ENCODE measurements at regions not wholly inside any gene's neighbourhood (a gene's known extent, or its start where the extent isn't known, plus 50 kb on each side); places are given as distances from the start of the nearest gene placed in this dataset.

- Mint-ChIP-seq H3K27ac (no peak overlapping the region), H3K27me3 (ENCODE audit: low read depth) (peaks cover 3% of the 10 kb centered on the region), H3K9me3 (peaks cover 9% of the 10 kb centered on the region), H3K4me3 (no peak overlapping the region), H3K36me3 (no peaks in the 10 kb centered on the region), H3K4me1 (peaks cover 7% of the 10 kb centered on the region)
- TF ChIP-seq CTCF (IDR thresholded peaks at IDR 0.05; ENCODE audit: unreplicated experiment): no peak
- no peak for DNase-seq (ENCODE audit: low spot score in 2 of 2, unreplicated experiment in 2 of 2)
Measured at GRCh38 chr18:73944715-73945114, 202.9 kb downstream of the FBXO15 start.

DNA sequence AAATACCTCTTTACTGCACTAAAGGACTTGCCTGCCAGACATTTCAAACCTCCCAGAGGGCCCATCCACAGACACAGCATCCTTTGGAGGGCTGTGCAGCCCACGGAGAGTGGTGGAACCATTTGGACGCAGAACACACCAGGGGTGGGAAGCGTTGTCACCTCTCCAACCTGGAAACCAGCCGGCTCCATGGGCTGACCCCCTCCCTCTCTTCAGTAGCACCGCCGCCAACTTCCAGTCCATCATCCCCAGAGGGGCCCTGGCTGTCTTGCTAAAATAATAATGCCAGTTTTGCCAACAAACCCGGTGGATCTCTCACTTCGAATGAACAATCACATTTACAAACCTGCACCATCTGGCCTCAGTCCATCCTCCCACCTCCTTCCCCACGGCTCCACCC lies 203.9 kb downstream of the FBXO15 start:
- no peak for TF ChIP-seq CTCF (IDR thresholded peaks at IDR 0.05; ENCODE audit: unreplicated experiment)
- Mint-ChIP-seq H3K36me3 (no peaks in the 10 kb centered on the region), H3K27ac (no peak overlapping the region), H3K4me3 (no peak overlapping the region), H3K27me3 (ENCODE audit: low read depth) (peaks cover 11% of the 10 kb centered on the region), H3K9me3 (peaks cover 5% of the 10 kb centered on the region), H3K4me1 (peaks cover 7% of the 10 kb centered on the region)
- DNase-seq (ENCODE audit: low spot score in 2 of 2, unreplicated experiment in 2 of 2): no peak

DNA sequence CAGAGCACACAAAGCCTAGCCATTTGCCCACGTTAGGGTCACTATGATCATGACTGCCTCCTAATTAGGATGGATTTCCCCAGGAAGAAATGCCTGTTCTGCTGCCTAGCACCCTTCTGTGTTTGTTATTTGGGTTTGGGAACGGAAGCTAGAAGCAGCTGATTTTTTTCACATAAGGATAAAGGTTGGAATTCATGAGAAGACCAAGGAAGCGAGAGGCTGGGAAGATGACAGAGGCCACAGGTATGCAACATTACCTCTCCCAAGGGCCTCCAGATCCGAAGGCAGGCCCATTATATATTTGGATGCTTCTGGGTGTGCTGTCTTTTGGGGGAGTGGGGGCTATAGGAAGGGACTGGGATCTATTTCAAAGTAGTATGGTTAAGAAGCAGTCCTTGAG lies 204.7 kb downstream of the FBXO15 start:
- peaks cover 11% of the 10 kb centered on the region for H3K27me3 Mint-ChIP-seq (ENCODE audit: low read depth)
- no peak overlapping the region for H3K27ac Mint-ChIP-seq
- peaks cover 5% of the 10 kb centered on the region for H3K9me3 Mint-ChIP-seq
- no peak overlapping the region for H3K4me3 Mint-ChIP-seq
- no peak for DNase-seq (ENCODE audit: low spot score in 2 of 2, unreplicated experiment in 2 of 2)
- no peaks in the 10 kb centered on the region for H3K36me3 Mint-ChIP-seq
- TF ChIP-seq CTCF (IDR thresholded peaks at IDR 0.05; ENCODE audit: unreplicated experiment): no peak
- peaks cover 3% of the 10 kb centered on the region for H3K4me1 Mint-ChIP-seq

- no peak overlapping the region for H3K4me3 Mint-ChIP-seq
- H3K36me3 Mint-ChIP-seq: no peaks in the 10 kb centered on the region
- peaks cover 5% of the 10 kb centered on the region for H3K9me3 Mint-ChIP-seq
- no peak overlapping the region for H3K27ac Mint-ChIP-seq
- H3K27me3 Mint-ChIP-seq (ENCODE audit: low read depth): peaks cover 19% of the 10 kb centered on the region
- peaks cover 2% of the 10 kb centered on the region for H3K4me1 Mint-ChIP-seq
- no peak for TF ChIP-seq CTCF (IDR thresholded peaks at IDR 0.05; ENCODE audit: unreplicated experiment)
- no peak for DNase-seq (ENCODE audit: low spot score in 2 of 2, unreplicated experiment in 2 of 2)
Measured at GRCh38 chr18:73942081-73942625, 205.5 kb downstream of the FBXO15 start.

DNA sequence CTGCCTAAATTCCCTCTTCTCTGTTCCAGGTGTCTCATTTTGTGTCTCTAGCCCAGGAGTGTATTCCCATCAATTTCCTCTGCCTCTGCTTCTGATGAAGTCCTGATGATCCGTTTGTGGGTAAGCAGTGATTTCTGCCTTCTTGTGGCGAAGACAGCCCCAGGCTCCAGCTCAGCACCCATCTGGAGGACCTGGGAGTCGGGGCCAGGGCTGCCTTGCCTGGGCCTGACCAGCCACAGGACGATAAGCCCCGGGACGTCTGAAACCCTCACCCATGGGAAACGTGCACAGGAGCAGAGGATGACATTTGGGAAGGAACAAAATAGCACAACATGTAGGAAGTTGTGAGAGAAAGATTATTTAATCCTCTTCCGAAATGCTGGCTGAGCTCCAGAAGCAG lies 206.9 kb downstream of the FBXO15 start:
- Mint-ChIP-seq H3K9me3 (peaks cover 4% of the 10 kb centered on the region), H3K4me3 (no peak overlapping the region), H3K27ac (no peak overlapping the region), H3K36me3 (no peaks in the 10 kb centered on the region), H3K4me1 (no peaks in the 10 kb centered on the region), H3K27me3 (ENCODE audit: low read depth) (peaks cover 19% of the 10 kb centered on the region)
- TF ChIP-seq CTCF (IDR thresholded peaks at IDR 0.05; ENCODE audit: unreplicated experiment): no peak
- DNase-seq (ENCODE audit: low spot score in 2 of 2, unreplicated experiment in 2 of 2): no peak

DNA sequence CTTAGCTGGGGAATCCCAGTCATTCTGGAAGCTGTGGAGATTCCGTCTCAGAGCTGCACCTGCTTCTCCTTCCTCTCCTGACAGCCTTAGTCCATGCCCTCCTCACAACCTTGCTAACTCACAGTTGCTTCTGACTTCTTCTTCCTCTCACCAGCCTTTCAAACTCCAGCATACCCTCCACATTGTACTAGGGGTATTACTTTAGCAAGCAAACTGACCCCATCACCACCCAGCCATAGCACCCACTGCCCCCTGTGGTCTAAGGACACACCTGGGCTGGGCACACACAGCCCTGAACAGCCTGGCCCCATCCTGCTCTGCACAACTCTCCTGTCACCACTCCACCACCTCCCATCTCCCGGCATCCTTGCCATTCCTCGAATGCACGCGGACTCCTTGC lies 208.2 kb downstream of the FBXO15 start:
- H3K27me3 Mint-ChIP-seq (ENCODE audit: low read depth): peaks cover 19% of the 10 kb centered on the region
- H3K9me3 Mint-ChIP-seq: no peaks in the 10 kb centered on the region
- DNase-seq (ENCODE audit: low spot score in 2 of 2, unreplicated experiment in 2 of 2): no peak
- no peak for TF ChIP-seq CTCF (IDR thresholded peaks at IDR 0.05; ENCODE audit: unreplicated experiment)
- no peaks in the 10 kb centered on the region for H3K4me1 Mint-ChIP-seq
- no peaks in the 10 kb centered on the region for H3K36me3 Mint-ChIP-seq
- H3K27ac Mint-ChIP-seq: no peak overlapping the region
- no peak overlapping the region for H3K4me3 Mint-ChIP-seq
